PC-3 (cell line): ENCODE measurements at regions not wholly inside any gene's neighbourhood (a gene's known extent, or its start where the extent isn't known, plus 50 kb on each side); places are given as distances from the start of the nearest gene placed in this dataset.

Source experiments
- ATAC-seq: fragments of 200-7000 bp; cut with Tn5 transposase; 2 replicates; pipeline ENCODE4 v1.9.1; 2020; ENCODE audit warnings: mild to moderate bottlenecking, moderate library complexity
- BruUV-seq: library from RNA; stranded (reverse); fragments of 400-500 nt; replicated peaks from 2 replicates; lab custom pipeline; 2021; lab: Mats Ljungman, UMichigan
- CTCF ChIA-PET: fragments of 300-600 bp; sonication (Branson Sonifier 250); formaldehyde crosslinking; loops from one replicate; lab custom pipeline; 2022; ENCODE audit warnings: antibody characterized with exemption; lab: Charles Lee
- POLR2A ChIA-PET: fragments of 300-600 bp; sonication (Branson Sonifier 250); formaldehyde crosslinking; loops from one replicate; lab custom pipeline; 2022; ENCODE audit warnings: antibody characterized with exemption; ENCODE audit not compliant: unreplicated experiment; lab: Charles Lee
- DNase-seq: peaks from one replicate; pipeline ENCODE4 v3.0.0-alpha.2; 2015
- H2AFZ ChIP-seq: fragments of 300-600 bp; sonication (generic); 2 replicates; pipeline ENCODE4 v1.6.0; 2016; ENCODE audit warnings: antibody characterized with exemption, low read length
- H3F3A ChIP-seq: fragments of 300-600 bp; sonication (generic); one replicate; pipeline ENCODE4 v1.6.0; 2017; ENCODE audit warnings: antibody characterized with exemption, low read length, control low read depth, mild to moderate bottlenecking; ENCODE audit not compliant: unreplicated experiment
- H3K27ac ChIP-seq: fragments of 300-600 bp; sonication (generic); 2 replicates; pipeline ENCODE4 v1.5.1; 2016; ENCODE audit warnings: mild to moderate bottlenecking, low read length
- H3K27me3 ChIP-seq: fragments of 300-600 bp; sonication (generic); 2 replicates; pipeline ENCODE4 v1.6.1; 2016; ENCODE audit warnings: low read length, mixed read lengths
- H3K36me3 ChIP-seq: fragments of 300-600 bp; sonication (generic); 2 replicates; pipeline ENCODE4 v1.6.1; 2016; ENCODE audit warnings: low read depth, mixed run types, low read length, mixed read lengths
- H3K4me1 ChIP-seq: fragments of 300-600 bp; sonication (generic); 2 replicates; pipeline ENCODE4 v1.5.1; 2016; ENCODE audit warnings: low read length; ENCODE audit not compliant: insufficient read depth
- H3K4me2 ChIP-seq: fragments of 300-600 bp; sonication (generic); 2 replicates; pipeline ENCODE4 v1.6.0; 2016; ENCODE audit warnings: low read length
- H3K4me3 ChIP-seq: fragments of 300-600 bp; sonication (generic); 2 replicates; pipeline ENCODE4 v1.5.1; 2016; ENCODE audit warnings: mild to moderate bottlenecking, low read length, mixed read lengths
- H3K79me2 ChIP-seq: fragments of 300-600 bp; sonication (generic); 2 replicates; pipeline ENCODE4 v1.6.1; 2017; ENCODE audit warnings: low read length, mixed read lengths
- H3K9ac ChIP-seq: fragments of 300-600 bp; sonication (generic); 2 replicates; pipeline ENCODE4 v1.6.0; 2016; ENCODE audit warnings: mild to moderate bottlenecking, low read length
- H3K9me2 ChIP-seq: fragments of 300-600 bp; sonication (generic); replicated peaks from 2 replicates; pipeline ENCODE4 v1.6.1; 2016; ENCODE audit warnings: mixed run types, low read length, mixed read lengths
- H3K9me3 ChIP-seq: fragments of 300-600 bp; sonication (generic); 2 replicates; pipeline ENCODE4 v1.6.1; 2016; ENCODE audit warnings: low read length, mixed read lengths
- H4K20me1 ChIP-seq: fragments of 300-600 bp; sonication (generic); 2 replicates; pipeline ENCODE4 v1.6.1; 2016; ENCODE audit warnings: low read length, mixed read lengths
- EZH2 ChIP-seq: fragments of 300-600 bp; sonication (generic); IDR thresholded peaks from one replicate; pipeline ENCODE4 v1.6.1; 2017; ENCODE audit warnings: antibody characterized with exemption, mild to moderate bottlenecking, low read length; ENCODE audit not compliant: unreplicated experiment
- EZH2phosphoT487 ChIP-seq: fragments of 300-600 bp; sonication (generic); IDR thresholded peaks from 2 replicates; pipeline ENCODE4 v1.6.1; 2018; ENCODE audit warnings: mild to moderate bottlenecking, antibody characterized with exemption, low read length, borderline replicate concordance
- intact Hi-C: fragments of 100-400 bp; cut with micrococcal nuclease; formaldehyde crosslinking; loops from 2 replicates; pipeline ENCODE4 v1.9.0; 2023
- TF ChIP-seq, protein P1 (sequence below): fragments of 300-600 bp; sonication (generic); conservative IDR thresholded peaks from 2 replicates; pipeline ENCODE4 v1.5.1; 2017; ENCODE audit warnings: antibody characterized with exemption, low read depth, mild to moderate bottlenecking, low read length

DNA sequence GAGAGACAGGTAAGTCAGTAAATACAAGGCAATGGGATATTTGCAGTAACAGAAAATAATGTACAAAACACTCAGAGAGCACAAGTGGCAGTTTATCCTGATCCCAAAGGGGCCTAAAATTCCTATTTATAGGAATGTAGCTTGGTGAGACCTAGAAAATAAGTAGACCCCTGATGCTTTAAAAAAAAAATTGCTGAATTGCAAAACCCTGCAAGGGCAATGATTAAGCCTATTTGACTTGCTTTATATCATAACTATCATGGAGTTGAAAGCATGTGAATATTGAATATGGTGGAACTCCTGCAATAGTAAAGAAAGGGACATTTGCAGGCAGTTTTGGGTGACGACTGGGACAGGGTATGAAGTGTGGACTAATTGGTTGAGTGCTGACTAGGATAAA is 101.9 kb upstream of the C1orf21 start:
- no peaks in the 10 kb centered on the region for H4K20me1 ChIP-seq
- BruUV-seq = no TSS peak
- no peak overlapping the region for H3K4me3 ChIP-seq
- H3K4me1 ChIP-seq = no peaks in the 10 kb centered on the region
- no peaks in the 10 kb centered on the region for H3K79me2 ChIP-seq
- no peak overlapping the region for H3K27ac ChIP-seq
- no peaks in the 10 kb centered on the region for H3K9me2 ChIP-seq
- ChIA-PET CTCF (no interaction called here), POLR2A (no interaction called here)
- no peaks in the 10 kb centered on the region for H3K9me3 ChIP-seq
- H2AFZ ChIP-seq = no peak overlapping the region
- no peak overlapping the region for H3K9ac ChIP-seq
- DNase-seq = no peak
- ATAC-seq = no peak
- H3K27me3 ChIP-seq = no peaks in the 10 kb centered on the region
- TF ChIP-seq, protein P1, sequence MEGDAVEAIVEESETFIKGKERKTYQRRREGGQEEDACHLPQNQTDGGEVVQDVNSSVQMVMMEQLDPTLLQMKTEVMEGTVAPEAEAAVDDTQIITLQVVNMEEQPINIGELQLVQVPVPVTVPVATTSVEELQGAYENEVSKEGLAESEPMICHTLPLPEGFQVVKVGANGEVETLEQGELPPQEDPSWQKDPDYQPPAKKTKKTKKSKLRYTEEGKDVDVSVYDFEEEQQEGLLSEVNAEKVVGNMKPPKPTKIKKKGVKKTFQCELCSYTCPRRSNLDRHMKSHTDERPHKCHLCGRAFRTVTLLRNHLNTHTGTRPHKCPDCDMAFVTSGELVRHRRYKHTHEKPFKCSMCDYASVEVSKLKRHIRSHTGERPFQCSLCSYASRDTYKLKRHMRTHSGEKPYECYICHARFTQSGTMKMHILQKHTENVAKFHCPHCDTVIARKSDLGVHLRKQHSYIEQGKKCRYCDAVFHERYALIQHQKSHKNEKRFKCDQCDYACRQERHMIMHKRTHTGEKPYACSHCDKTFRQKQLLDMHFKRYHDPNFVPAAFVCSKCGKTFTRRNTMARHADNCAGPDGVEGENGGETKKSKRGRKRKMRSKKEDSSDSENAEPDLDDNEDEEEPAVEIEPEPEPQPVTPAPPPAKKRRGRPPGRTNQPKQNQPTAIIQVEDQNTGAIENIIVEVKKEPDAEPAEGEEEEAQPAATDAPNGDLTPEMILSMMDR = no peak
- TF ChIP-seq EZH2 (no peak), EZH2phosphoT487 (no peak)
- no peaks in the 10 kb centered on the region for H3K36me3 ChIP-seq
- intact Hi-C loops = no loop called here
- H3K4me2 ChIP-seq = no peak overlapping the region
- H3F3A ChIP-seq = no peaks in the 10 kb centered on the region

DNA sequence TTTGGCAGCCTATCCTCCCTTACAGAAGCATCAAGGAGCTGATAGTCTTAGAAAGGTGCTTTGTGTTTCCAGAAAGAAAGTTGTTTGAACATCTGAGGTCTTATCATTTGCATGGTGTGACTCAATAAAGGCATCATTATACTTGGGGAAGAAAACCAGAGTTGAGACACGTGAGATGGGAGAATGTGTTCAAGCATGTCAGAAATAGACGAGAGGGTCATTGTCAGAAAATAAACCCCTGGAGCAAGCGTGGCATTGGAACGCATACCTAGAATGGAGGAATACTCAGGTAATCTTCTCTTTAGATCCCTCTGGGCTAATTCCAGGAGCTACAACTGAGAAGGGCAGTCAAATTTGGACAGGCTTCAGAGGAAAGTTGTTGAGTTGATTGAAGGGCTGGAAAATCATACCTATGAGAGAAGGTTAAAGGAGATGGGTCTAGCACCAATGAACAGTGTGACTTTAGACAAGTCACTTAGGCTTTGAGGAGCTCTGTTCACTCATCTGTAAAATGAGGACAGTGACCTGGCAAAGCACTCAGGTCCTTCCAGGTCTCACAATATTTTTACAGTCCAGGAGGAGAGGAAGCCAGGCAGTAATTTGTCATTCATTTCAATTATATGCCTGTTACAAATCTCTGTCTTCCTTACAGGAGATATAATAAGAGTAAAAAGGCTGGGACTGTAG is 101.3 kb upstream of the C1orf21 start:
- no peaks in the 10 kb centered on the region for H3K9me2 ChIP-seq
- no peak overlapping the region for H2AFZ ChIP-seq
- no TSS peak for BruUV-seq
- H3K27ac ChIP-seq = no peak overlapping the region
- ATAC-seq (no peak), DNase-seq (no peak)
- no peaks in the 10 kb centered on the region for H3K79me2 ChIP-seq
- H3K4me1 ChIP-seq = no peaks in the 10 kb centered on the region
- no peaks in the 10 kb centered on the region for H3K27me3 ChIP-seq
- no peak overlapping the region for H3K4me3 ChIP-seq
- ChIA-PET POLR2A (no interaction called here), CTCF (no interaction called here)
- H3K9me3 ChIP-seq = no peaks in the 10 kb centered on the region
- intact Hi-C loops = no loop called here
- TF ChIP-seq, protein P1 = no peak
- no peak for TF ChIP-seq EZH2phosphoT487
- TF ChIP-seq EZH2 = no peak
- H3K36me3 ChIP-seq = no peaks in the 10 kb centered on the region
- no peaks in the 10 kb centered on the region for H4K20me1 ChIP-seq
- no peaks in the 10 kb centered on the region for H3F3A ChIP-seq
- no peak overlapping the region for H3K9ac ChIP-seq
- no peak overlapping the region for H3K4me2 ChIP-seq

DNA sequence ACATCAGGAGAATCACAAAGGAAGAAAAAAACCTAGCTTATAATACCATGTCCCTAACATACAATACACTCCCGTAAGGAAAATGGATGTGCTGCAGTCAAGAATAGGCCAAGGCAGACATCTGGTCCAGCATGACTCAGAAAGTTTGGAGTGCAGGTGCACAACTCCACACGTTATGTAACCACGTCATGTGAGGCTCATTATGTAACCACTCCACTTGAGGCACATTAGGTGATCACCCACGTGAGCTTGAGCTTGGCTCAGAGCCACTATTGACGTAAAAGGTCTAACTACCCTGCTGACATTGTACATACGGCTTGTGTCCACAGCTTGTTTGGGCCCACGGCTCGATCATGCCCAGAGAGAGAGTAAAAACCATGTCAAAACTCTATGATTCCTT is 99.8 kb upstream of the C1orf21 start:
- POLR2A ChIA-PET = no interaction called here
- no peak for ATAC-seq
- CTCF ChIA-PET = no interaction called here

More for the DNA sequence above, 99.8 kb upstream of the C1orf21 start:
- Histone ChIP-seq H3K9ac (no peak overlapping the region), H3K4me3 (no peak overlapping the region), H3K4me1 (no peaks in the 10 kb centered on the region), H3K27ac (no peak overlapping the region), H3F3A (no peaks in the 10 kb centered on the region), H3K9me2 (no peaks in the 10 kb centered on the region), H2AFZ (no peak overlapping the region), H3K9me3 (no peaks in the 10 kb centered on the region), H3K36me3 (no peaks in the 10 kb centered on the region), H3K79me2 (no peaks in the 10 kb centered on the region), H3K4me2 (no peak overlapping the region), H3K27me3 (no peaks in the 10 kb centered on the region), H4K20me1 (no peaks in the 10 kb centered on the region)
- no peak for DNase-seq
- BruUV-seq = no TSS peak
- intact Hi-C loops = no loop called here
- TF ChIP-seq EZH2phosphoT487 (no peak), EZH2 (no peak)
- TF ChIP-seq, protein P1 = no peak
